Caco-2 (cell line): ENCODE measurements at regions not wholly inside any gene's neighbourhood (a gene's known extent, or its start where the extent isn't known, plus 50 kb on each side); places are given as distances from the start of the nearest gene placed in this dataset.
"Not testable (repeated sequence)": the region's sequence is repeated elsewhere in the genome, so short reads cannot be mapped to it uniquely, and the experiment has no call there.

Source experiments
- BruUV-seq: library from RNA; stranded (reverse); fragments of 400-500 nt; replicated peaks from 2 replicates; lab custom pipeline; 2021; lab: Mats Ljungman, UMichigan
- CTCF ChIA-PET: fragments of 300-600 bp; sonication (Branson Sonifier 250); formaldehyde crosslinking; loops from one replicate; lab custom pipeline; 2022; ENCODE audit warnings: antibody characterized with exemption; lab: Charles Lee
- POLR2A ChIA-PET: fragments of 300-600 bp; sonication (Branson Sonifier 250); formaldehyde crosslinking; loops from one replicate; lab custom pipeline; 2022; ENCODE audit warnings: antibody characterized with exemption; lab: Charles Lee
- DNase-seq, 2 experiments: peaks; one replicate each; pipeline versions ENCODE4 v3.0.0 to v3.0.0-alpha.2; 2020 to 2022
- H3K27me3 ChIP-seq: replicated peaks from 2 replicates; pipeline ENCODE4 v1.6.0; 2011; ENCODE audit warnings: low read length; ENCODE audit not compliant: control insufficient read depth, insufficient read depth
- H3K36me3 ChIP-seq: 2 replicates; pipeline ENCODE4 v1.5.1; 2011; ENCODE audit warnings: low read length; ENCODE audit not compliant: control insufficient read depth, insufficient read depth
- H3K4me1 ChIP-seq: fragments of 250-450 bp; sonication (Bioruptor Pico); 2 replicates; pipeline ENCODE4 v1.5.1; 2020; ENCODE audit warnings: mild to moderate bottlenecking
- H3K4me3 ChIP-seq: 2 replicates; pipeline ENCODE4 v1.5.1; 2011; ENCODE audit warnings: low read depth, mild to moderate bottlenecking, control low read depth, low read length
- H3K9me3 ChIP-seq: fragments of 250-450 bp; sonication (Bioruptor Pico); 2 replicates; pipeline ENCODE4 v1.5.1; 2020; ENCODE audit warnings: mild to moderate bottlenecking, moderate library complexity
- H3K27ac Mint-ChIP-seq: one replicate; pipeline ENCODE4 v1.8.0; 2022; ENCODE audit warnings: mixed read lengths; ENCODE audit not compliant: unreplicated experiment
- H3K27me3 Mint-ChIP-seq: one replicate; pipeline ENCODE4 v1.8.0; 2022; ENCODE audit warnings: mixed read lengths; ENCODE audit not compliant: insufficient read depth, unreplicated experiment
- H3K36me3 Mint-ChIP-seq: one replicate; pipeline ENCODE4 v1.8.0; 2022; ENCODE audit warnings: mild to moderate bottlenecking, mixed read lengths; ENCODE audit not compliant: insufficient read depth, unreplicated experiment
- H3K4me1 Mint-ChIP-seq: one replicate; pipeline ENCODE4 v1.8.0; 2022; ENCODE audit warnings: low read depth, mixed read lengths; ENCODE audit not compliant: unreplicated experiment
- H3K4me3 Mint-ChIP-seq: one replicate; pipeline ENCODE4 v1.8.0; 2022; ENCODE audit warnings: mild to moderate bottlenecking, moderate library complexity, mixed read lengths; ENCODE audit not compliant: unreplicated experiment
- H3K9me3 Mint-ChIP-seq: one replicate; pipeline ENCODE4 v1.8.0; 2022; ENCODE audit warnings: mixed read lengths; ENCODE audit not compliant: unreplicated experiment
- CTCF ChIP-seq, 2 experiments: fragments of 200-600 bp in 1 of 2; IDR thresholded peaks; 1 replicate in 1 of 2; 2 replicates in 1 of 2; pipeline versions ENCODE4 v1.5.1 to v1.8.0; 2011 to 2022; ENCODE audit warnings: antibody characterized with exemption in 1 of 2, control low read depth in 1 of 2, inconsistent platforms in 1 of 2, low read depth in 1 of 2, low read length in 1 of 2, mild to moderate bottlenecking in 1 of 2, moderate library complexity in 1 of 2; ENCODE audit not compliant: insufficient read depth in 1 of 2, severe bottlenecking in 1 of 2, unreplicated experiment in 1 of 2
- intact Hi-C: fragments of 100-400 bp; cut with micrococcal nuclease; formaldehyde crosslinking; loops from one replicate; pipeline ENCODE4 v1.10.0; 2022; ENCODE audit not compliant: unreplicated experiment

DNA sequence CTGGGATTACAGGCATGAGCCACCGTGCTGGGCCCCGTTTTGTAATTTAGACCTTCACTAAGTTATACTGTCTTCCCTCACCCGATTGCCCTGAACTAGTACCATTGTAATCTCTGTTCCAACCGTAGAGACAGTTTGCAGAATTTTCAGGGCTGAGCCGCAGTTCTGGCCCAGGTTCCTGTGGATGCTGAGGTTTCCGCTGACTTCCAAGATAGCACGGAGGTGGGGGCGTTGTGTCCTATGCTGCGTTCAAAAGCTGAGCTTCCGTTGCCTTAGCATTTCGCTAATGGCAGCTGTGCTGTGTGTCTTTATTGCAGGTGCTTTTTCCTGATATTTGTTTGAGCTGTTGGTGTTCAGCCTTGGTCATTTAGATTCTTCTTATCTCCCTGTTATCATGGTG is 137.0 kb downstream of the SOX4 start:
- BruUV-seq, result no TSS peak
- H3K4me1 ChIP-seq, result peaks cover 17% of the 10 kb centered on the region; the same call in 1 of the 2 replicates
- no peaks in the 10 kb centered on the region for H3K9me3 Mint-ChIP-seq
- no peaks in the 10 kb centered on the region for H3K4me1 Mint-ChIP-seq
- ChIA-PET POLR2A (no interaction called here), CTCF (no interaction called here)
- no peaks in the 10 kb centered on the region for H3K27me3 Mint-ChIP-seq
- no peaks in the 10 kb centered on the region for H3K9me3 ChIP-seq
- no peak overlapping the region for H3K4me3 ChIP-seq
- H3K27me3 ChIP-seq, result no peaks in the 10 kb centered on the region
- H3K36me3 ChIP-seq, result no peaks in the 10 kb centered on the region
- H3K36me3 Mint-ChIP-seq, result no peaks in the 10 kb centered on the region
- no peak overlapping the region for H3K4me3 Mint-ChIP-seq
- no peak for DNase-seq
- H3K27ac Mint-ChIP-seq, result peak overlapping the region; percentile 50
- no peak for TF ChIP-seq CTCF (IDR thresholded peaks at IDR 0.05; ENCODE audit: insufficient read depth in 1 of 2, low read depth in 1 of 2, low read length in 1 of 2, severe bottlenecking in 1 of 2, unreplicated experiment in 1 of 2)
- intact Hi-C loops, result no loop called here

- no peak overlapping the region for H3K4me3 Mint-ChIP-seq
- Histone ChIP-seq H3K36me3 (no peaks in the 10 kb centered on the region), H3K4me3 (no peak overlapping the region), H3K9me3 (no peaks in the 10 kb centered on the region), H3K4me1 (peaks cover 17% of the 10 kb centered on the region; the same call in 1 of the 2 replicates), H3K27me3 (no peaks in the 10 kb centered on the region)
- no peak for TF ChIP-seq CTCF (IDR thresholded peaks at IDR 0.05; ENCODE audit: insufficient read depth in 1 of 2, low read depth in 1 of 2, low read length in 1 of 2, severe bottlenecking in 1 of 2, unreplicated experiment in 1 of 2)
- no peaks in the 10 kb centered on the region for H3K9me3 Mint-ChIP-seq
- H3K27me3 Mint-ChIP-seq, result no peaks in the 10 kb centered on the region
- ChIA-PET POLR2A (no interaction called here), CTCF (no interaction called here)
- peaks cover 6% of the 10 kb centered on the region for H3K4me1 Mint-ChIP-seq
- H3K36me3 Mint-ChIP-seq, result no peaks in the 10 kb centered on the region
- intact Hi-C loops, result no loop called here
- no peak for DNase-seq
- BruUV-seq, result no TSS peak
- H3K27ac Mint-ChIP-seq, result no peak overlapping the region
Observed at GRCh38 chr6:21731411-21732031, 138.0 kb downstream of the SOX4 start.

DNA sequence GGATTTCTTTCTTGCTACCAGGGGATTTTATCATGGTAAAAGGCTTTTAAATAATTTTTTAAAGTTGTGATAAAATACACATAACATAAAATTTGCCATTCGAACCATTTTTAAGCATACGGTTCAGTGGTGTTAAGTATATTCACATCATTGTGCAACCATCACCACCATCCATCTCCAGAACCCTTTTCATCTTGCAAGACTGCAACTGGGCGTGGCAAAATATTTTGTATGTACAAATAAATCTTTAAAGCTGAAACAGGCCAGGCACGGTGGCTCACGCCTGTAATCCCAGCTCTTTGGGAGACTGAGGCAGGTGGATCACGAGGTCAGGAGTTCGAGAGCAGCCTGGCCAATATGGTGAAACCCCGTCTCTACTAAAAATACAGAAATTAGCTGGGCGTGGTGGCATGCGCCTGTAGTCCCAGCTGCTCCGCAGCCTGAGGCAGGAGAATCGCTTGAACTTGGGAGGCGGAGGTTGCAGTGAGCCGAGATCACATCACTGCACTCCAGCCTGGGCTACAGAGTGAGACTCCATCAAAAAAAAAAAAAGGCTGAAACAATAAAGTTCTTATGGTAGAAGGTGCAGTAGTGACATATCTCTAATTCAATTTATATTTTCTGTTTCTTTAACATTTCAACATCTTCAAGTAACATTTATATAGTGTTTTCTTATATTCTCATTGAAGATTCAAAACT is 138.6 kb downstream of the SOX4 start:
- H3K27me3 Mint-ChIP-seq, BruUV-seq, H3K9me3 ChIP-seq, DNase-seq, H3K9me3 Mint-ChIP-seq, H3K4me1 Mint-ChIP-seq, H3K27ac Mint-ChIP-seq, intact Hi-C loops, POLR2A ChIA-PET, CTCF ChIA-PET, H3K36me3 Mint-ChIP-seq, H3K36me3 ChIP-seq, H3K4me3 ChIP-seq, H3K27me3 ChIP-seq, H3K4me3 Mint-ChIP-seq: not testable (repeated sequence)
- peaks cover 17% of the 10 kb centered on the region; the same call in 1 of the 2 replicates for H3K4me1 ChIP-seq
